ES-I3 (cell line): ENCODE measurements at regions not wholly inside any gene's neighbourhood (a gene's known extent, or its start where the extent isn't known, plus 50 kb on each side); places are given as distances from the start of the nearest gene placed in this dataset.
"Not testable (repeated sequence)": the region's sequence is repeated elsewhere in the genome, so short reads cannot be mapped to it uniquely, and the experiment has no call there.

Experiments used
- H3K36me3 ChIP-seq: 2 replicates; pipeline ENCODE4 v1.6.1; 2013; ENCODE audit warnings: mild to moderate bottlenecking, low read length, control low read depth, moderate library complexity; ENCODE audit not compliant: insufficient read depth
- H3K4me1 ChIP-seq: 2 replicates; pipeline ENCODE4 v1.6.1; 2013; ENCODE audit warnings: mild to moderate bottlenecking, control low read depth, low read length; ENCODE audit not compliant: insufficient read depth
- H3K9ac ChIP-seq: 2 replicates; pipeline ENCODE4 v1.6.1; 2013; ENCODE audit warnings: low read depth, mild to moderate bottlenecking, low read length, moderate library complexity
- H3K9me3 ChIP-seq: 2 replicates; pipeline ENCODE4 v1.6.1; 2013; ENCODE audit warnings: mild to moderate bottlenecking, low read length, moderate library complexity; ENCODE audit not compliant: control insufficient read depth, insufficient read depth

DNA sequence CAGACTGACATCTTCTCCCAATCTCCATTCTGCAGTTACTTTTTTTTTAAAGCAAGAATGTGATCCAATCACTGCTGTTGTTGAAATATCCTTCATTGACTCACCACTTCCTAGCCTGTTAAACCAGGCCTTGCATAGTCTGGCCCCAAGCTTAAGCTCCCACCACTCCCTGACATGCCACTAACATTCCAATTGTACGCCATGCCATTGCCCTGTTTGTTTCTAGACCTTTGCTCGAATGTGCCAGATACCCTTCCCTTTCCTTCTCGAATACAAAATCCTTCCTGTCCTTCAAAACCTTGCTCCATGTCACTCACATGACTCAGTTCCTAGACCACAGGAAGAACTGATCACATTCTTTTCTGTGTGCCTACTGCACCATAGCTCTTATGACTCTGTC is 224.2 kb downstream of the CYRIA start:
- H3K36me3 ChIP-seq, result no peaks in the 10 kb centered on the region
- H3K9ac ChIP-seq, result no peak overlapping the region
- H3K4me1 ChIP-seq, result no peaks in the 10 kb centered on the region
- H3K9me3 ChIP-seq, result no peaks in the 10 kb centered on the region

DNA sequence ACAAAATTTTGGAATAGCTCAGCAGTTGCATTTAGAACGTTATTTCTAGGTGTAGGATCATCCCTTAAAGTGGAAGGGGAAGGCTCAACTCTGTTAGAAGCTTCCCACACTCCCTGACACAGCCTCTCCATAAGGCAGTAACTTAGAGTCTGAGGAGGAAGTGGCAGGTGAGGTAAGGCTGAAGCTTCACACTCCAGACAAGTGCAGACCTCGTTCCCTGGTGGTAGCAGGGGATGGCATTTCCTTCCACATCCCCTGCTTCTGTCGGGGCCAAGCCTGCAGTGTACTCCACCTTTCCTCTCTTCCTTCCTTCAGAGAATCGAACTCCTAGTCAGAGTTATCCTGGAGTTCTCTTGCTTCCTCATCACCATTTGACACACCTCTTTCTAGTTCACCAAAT is 224.7 kb downstream of the CYRIA start:
- no peaks in the 10 kb centered on the region for H3K9me3 ChIP-seq
- no peak overlapping the region for H3K9ac ChIP-seq
- H3K36me3 ChIP-seq, result no peaks in the 10 kb centered on the region
- H3K4me1 ChIP-seq, result no peaks in the 10 kb centered on the region

DNA sequence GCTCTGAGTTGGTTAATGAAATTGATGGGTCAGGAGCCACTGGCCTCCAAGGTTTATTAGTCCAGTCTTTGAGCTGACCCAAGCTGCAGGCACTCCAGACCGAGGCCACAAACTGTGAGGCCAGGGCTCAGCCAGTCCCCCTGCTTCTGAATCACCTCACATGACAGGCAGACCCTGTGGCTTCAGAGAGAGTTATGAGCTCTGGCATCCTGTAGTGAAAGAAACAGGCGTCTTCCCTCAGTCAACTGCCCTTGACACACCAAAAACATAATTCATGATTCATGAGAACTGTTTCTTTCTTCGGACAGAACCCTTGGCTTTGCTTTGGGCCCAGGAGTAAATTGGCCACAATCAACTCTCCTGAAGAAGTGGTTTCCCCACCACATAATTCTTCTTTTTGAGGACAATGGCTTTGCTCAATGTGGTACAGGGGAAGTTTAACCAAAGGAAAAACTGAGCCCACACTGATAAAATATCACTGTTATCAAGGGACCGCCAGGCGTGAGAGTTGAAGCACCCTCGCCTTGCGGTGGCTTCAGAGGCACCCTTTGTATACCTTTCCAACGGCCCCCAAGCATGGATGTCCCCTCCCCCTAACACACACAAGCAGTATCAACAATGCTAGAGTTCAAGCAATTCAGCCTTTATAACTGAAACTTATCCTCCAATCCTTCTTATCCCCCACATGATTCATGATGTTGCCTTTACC is 226.9 kb downstream of the CYRIA start:
- no peaks in the 10 kb centered on the region for H3K4me1 ChIP-seq
- H3K36me3 ChIP-seq, result no peaks in the 10 kb centered on the region
- no peak overlapping the region for H3K9ac ChIP-seq
- H3K9me3 ChIP-seq, result no peaks in the 10 kb centered on the region

DNA sequence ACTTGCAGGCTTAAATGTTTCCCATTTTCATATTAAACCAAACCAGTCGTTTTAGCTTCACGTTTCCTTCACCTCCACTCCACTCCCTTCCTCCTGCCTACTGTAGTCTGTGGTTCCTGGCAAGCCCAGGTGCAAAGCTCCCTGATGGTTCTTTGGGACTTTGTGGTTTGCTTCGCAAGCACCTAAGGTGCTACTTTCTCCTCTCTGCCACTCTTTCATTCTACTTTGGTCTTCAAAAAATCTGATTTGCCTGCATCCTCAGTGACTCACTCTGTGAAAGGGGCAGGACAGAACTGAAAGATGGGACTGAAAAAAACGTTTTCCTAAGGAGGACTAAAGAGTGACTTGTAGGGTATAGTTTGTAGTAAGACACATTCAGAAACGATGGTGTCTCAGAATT is 228.4 kb downstream of the CYRIA start:
- Histone ChIP-seq H3K36me3 (no peaks in the 10 kb centered on the region), H3K9me3 (no peaks in the 10 kb centered on the region), H3K4me1 (no peaks in the 10 kb centered on the region), H3K9ac (no peak overlapping the region)

DNA sequence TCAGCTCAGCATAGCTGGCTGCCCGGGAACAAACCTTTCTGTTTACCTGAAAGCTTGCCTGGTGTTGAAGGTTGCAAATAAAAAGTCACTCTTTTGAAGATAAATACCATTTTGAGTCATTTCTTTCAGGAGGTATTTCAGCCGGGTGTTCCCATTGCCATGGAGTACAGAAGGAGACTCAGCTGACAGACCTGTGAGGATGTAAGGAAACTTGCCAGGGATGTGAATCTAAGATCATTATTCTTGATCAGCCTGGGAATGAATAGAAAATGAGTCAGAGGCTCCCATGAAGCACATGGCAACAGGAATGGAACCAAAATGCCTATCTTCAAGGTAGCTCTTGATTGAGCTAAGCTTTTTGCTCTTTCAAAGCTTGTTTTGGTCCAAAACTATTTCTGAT is 231.2 kb downstream of the CYRIA start:
- no peak overlapping the region for H3K9ac ChIP-seq
- no peaks in the 10 kb centered on the region for H3K36me3 ChIP-seq
- no peaks in the 10 kb centered on the region for H3K4me1 ChIP-seq
- H3K9me3 ChIP-seq, result no peaks in the 10 kb centered on the region

DNA sequence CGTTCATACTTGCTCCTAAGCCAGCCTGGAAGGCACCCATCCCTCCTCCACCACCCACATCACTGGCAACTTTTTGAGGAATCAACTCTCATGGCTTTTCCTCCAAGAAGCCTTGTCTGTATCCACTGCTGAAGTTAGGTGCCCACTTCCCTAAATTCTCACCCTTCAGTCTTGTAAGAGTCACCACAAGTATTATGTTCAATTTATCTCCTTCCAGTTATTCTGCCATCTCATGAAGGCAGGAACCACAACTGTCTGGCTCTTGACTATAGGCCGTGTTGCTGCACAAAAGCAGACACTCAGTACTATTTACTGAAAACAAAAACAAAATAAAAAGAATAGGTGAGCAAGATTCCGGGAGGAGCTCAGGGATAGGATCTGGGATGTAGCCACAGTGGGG is 234.8 kb downstream of the CYRIA start:
- no peaks in the 10 kb centered on the region for H3K4me1 ChIP-seq
- H3K9me3 ChIP-seq, result no peaks in the 10 kb centered on the region
- no peak overlapping the region for H3K9ac ChIP-seq
- no peaks in the 10 kb centered on the region for H3K36me3 ChIP-seq

DNA sequence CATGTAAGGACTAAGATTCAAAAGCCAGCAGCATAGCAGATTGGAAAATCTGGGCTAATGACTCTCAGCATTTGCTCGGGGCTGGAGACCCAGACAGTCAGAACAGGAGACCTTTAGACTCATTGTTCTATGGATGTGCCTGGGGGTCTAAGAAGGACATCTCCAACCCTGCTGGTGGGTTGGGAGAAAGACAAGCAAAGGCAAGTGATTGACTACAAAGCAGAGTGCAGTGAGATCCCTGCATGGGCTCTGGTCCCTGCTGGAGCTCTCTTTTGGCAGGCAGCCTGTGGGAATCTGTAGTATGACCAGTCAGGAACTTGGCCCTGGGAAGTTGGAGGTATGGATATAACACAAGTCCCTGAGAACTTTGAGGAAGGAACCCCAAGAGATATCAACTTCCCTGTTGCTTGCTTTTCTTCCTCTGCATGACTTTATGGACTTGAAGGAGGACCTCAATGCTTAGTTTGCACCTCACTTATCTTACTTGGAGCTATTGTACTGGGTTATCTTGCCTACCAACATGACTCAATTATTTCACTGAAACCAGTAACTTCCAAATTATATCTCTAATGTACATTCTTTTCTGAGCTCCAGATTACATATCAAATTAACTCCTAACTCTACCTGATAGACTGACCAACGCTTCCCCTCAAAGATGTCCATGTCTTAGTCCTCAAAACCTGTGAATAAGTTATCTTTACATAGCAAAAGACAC is 236.0 kb downstream of the CYRIA start:
- H3K36me3 ChIP-seq, result no peaks in the 10 kb centered on the region
- H3K9me3 ChIP-seq, result no peaks in the 10 kb centered on the region
- no peaks in the 10 kb centered on the region for H3K4me1 ChIP-seq
- no peak overlapping the region for H3K9ac ChIP-seq

DNA sequence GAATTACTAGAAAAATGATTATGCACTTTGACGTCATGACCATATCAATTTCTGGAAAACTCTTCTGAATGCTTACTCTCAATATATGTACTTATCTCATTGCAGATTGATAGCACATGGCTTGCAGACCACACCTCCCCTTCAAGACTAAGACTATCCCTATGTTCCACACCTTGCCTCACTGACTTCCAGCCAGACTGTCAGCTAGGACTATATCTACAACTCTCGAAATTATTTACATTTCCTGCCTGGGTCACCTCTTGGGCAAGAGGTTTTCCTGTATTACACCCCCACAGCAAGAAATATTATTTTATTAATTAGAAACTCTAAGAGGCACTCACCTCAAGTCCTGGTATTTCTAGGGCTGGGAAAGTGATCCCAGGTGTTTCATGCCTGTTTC is 236.6 kb downstream of the CYRIA start:
- Histone ChIP-seq H3K9ac (no peak overlapping the region), H3K9me3 (no peaks in the 10 kb centered on the region), H3K4me1 (no peaks in the 10 kb centered on the region), H3K36me3 (no peaks in the 10 kb centered on the region)

DNA sequence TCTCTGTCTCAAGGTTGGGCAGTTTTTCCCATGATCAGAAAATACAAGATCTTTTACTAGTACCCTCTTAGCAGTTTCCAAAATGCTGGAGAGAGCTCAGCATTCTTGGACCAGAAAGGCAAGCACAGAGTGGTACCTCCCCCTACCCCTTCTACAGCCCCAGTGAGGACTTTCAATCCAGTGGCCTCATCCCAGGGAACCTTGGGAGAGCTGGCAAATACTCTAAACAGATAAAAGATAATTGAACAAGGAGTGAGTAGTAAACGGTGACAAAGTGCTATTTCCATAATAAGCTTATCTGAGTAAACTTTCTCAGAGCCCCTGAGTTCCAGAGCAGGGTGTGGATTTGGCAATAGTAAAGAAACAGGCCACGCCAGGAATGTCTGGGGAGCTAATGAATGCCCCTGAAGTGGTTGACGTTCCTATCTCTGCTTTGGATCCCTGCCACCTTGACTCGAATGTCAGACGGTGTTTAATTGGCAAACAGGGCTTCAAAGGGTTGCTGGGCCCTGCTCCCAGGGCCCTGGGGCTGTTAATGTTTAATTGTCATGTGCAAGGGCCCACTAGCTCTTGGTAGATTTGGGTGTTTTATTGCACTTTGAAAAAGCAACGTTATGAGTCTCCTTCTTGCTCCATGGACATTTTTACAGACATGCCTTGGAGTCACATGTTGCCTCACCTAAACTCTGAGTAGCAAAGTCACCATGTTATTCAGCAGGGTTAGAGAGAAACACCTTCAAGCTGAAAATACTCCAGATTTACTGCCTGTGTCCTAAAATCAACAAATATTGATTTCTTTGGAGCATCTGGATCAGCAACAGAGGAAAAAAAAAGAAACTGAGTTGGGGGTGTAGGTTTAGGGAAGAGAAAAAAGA is 239.9 kb downstream of the CYRIA start:
- Histone ChIP-seq H3K9me3 (no peaks in the 10 kb centered on the region), H3K9ac (no peak overlapping the region), H3K36me3 (no peaks in the 10 kb centered on the region), H3K4me1 (no peaks in the 10 kb centered on the region)

DNA sequence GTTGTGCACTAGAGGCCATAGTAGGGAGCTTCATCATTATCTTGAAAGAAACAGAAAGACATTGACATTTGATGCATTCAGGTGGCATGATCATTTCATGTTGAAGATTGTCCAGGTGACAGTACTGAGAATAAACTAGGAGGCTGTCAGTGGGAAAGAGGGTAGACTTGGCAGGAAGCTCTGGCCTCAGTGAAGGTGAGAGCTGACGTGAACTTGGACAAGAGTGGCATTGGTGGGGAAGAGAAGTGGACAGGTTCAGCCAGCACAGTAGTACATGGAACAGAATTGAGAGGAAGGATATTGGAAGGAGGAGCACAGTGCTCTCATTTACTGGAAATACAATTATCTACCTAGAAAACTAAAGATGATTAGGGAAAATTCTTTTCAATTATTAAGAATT is 245.2 kb downstream of the CYRIA start:
- H3K9ac ChIP-seq, result no peak overlapping the region
- no peaks in the 10 kb centered on the region for H3K36me3 ChIP-seq

DNA sequence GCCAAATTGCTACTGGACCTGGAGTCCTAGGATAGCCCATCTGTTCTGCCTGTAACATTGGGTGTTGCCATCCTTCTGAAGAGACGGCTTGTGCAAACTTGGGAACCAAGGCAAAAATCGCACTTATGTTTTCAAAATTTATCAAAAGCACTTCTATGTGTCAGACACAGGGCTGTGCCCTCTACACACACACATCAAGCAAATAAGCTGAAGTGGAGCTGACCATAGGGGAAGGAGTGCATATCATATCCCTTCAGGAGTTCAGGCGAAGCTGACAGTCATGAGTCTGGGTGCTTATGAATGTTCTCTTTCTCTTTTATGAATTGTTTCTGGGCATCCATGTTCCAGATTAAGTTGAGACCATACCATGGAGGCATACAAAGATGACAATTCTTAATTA is 247.9 kb downstream of the CYRIA start:
- H3K9me3 ChIP-seq, result no peaks in the 10 kb centered on the region
- H3K36me3 ChIP-seq, result no peaks in the 10 kb centered on the region
- H3K9ac ChIP-seq, result no peak overlapping the region
- no peaks in the 10 kb centered on the region for H3K4me1 ChIP-seq

More for the DNA sequence above, 245.2 kb downstream of the CYRIA start:
- Histone ChIP-seq H3K4me1 (no peaks in the 10 kb centered on the region), H3K9me3 (no peaks in the 10 kb centered on the region)

DNA sequence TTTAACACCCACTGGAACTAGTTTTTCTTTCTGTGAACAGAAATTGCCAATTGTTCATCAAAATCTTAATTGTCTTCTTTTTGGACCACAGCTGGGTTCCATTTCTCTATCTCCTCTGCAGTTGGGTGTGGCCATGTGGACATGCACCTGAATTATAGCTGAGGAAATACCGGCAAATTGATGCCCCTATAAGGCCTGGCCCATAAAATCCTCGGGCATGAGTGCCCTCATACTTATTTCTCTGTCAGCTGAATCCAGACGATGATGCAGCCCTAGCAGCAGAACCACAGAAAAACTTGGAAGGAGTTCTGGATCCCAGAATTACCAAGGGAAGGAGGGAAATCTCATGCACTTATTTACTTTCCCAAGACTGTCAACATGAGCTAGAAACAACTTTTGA is 249.0 kb downstream of the CYRIA start:
- Histone ChIP-seq H3K9me3 (no peaks in the 10 kb centered on the region), H3K9ac (no peak overlapping the region), H3K36me3 (no peaks in the 10 kb centered on the region), H3K4me1 (no peaks in the 10 kb centered on the region)

DNA sequence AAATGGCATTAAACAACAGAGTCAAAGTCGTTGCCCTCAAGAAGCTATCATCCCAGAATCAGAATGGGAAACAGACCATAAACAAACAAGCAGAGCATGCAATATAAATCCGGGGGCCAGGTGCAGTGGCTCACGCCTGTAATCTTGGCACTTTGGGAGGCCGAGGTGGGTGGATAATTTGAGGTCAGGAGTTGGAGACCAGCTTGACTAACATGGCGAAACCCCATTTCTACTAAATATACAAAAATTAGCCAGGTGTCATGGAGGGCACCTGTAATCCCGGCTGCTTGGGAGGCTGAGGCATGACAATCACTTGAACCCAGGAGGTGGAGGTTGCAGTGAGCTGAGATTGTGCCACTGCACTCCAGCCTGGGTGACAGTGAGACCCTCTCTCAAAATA is 249.8 kb downstream of the CYRIA start:
- H3K9ac ChIP-seq, H3K9me3 ChIP-seq, H3K36me3 ChIP-seq, H3K4me1 ChIP-seq: not testable (repeated sequence)

DNA sequence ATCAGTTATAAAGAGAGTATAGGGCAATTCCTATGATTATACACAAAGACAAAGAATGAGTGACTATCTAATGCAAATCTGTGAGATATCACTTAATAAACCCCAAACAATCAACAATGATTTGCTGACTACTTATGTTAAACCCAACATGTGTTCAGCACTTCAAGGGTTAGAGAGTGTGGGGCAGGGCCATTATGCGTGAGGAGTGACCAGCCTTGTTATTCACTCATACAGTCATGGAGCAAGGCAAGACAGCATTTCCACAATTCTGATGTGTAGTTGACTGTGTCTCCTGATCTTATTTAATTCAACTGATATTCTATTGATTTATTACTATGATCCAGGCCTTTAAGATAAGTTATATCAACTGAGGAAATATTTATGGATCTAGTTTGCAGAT is 251.7 kb downstream of the CYRIA start:
- Histone ChIP-seq H3K4me1 (no peaks in the 10 kb centered on the region), H3K9me3 (no peaks in the 10 kb centered on the region), H3K9ac (no peak overlapping the region), H3K36me3 (no peaks in the 10 kb centered on the region)

DNA sequence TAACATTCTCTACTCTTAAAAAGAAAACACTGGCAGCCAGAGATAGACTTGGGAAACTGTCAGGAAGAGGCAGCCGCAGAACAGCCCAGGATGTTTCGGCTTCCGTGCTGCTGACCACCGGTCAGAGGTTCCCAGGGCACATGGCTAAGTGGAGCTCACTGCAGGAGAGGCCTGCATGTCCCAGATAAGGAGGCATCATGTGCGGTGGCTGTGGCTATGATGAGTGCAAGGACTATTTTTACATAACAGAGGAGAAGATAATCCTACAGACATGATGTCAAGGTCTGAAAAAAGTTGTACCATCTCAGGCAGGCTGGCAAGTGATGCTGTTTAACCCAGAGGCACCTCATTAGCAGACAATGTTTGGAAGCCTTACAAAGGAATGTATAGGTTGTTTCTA is 252.3 kb downstream of the CYRIA start:
- no peaks in the 10 kb centered on the region for H3K4me1 ChIP-seq
- no peaks in the 10 kb centered on the region for H3K36me3 ChIP-seq
- no peaks in the 10 kb centered on the region for H3K9me3 ChIP-seq
- no peak overlapping the region for H3K9ac ChIP-seq
